Ureter (tissue), 1 donor: ENCODE measurements at regions not wholly inside any gene's neighbourhood (a gene's known extent, or its start where the extent isn't known, plus 50 kb on each side); places are given as distances from the start of the nearest gene placed in this dataset.
"Not testable (repeated sequence)": the region's sequence is repeated elsewhere in the genome, so short reads cannot be mapped to it uniquely, and the experiment has no call there.

ENCODE experiments used
- DNase-seq: peaks from one replicate; pipeline ENCODE4 v3.0.0-alpha.2; 2020; ENCODE audit warnings: low spot score
- donor health status: DM: yes; HTN: yes; CAD: no.

DNA sequence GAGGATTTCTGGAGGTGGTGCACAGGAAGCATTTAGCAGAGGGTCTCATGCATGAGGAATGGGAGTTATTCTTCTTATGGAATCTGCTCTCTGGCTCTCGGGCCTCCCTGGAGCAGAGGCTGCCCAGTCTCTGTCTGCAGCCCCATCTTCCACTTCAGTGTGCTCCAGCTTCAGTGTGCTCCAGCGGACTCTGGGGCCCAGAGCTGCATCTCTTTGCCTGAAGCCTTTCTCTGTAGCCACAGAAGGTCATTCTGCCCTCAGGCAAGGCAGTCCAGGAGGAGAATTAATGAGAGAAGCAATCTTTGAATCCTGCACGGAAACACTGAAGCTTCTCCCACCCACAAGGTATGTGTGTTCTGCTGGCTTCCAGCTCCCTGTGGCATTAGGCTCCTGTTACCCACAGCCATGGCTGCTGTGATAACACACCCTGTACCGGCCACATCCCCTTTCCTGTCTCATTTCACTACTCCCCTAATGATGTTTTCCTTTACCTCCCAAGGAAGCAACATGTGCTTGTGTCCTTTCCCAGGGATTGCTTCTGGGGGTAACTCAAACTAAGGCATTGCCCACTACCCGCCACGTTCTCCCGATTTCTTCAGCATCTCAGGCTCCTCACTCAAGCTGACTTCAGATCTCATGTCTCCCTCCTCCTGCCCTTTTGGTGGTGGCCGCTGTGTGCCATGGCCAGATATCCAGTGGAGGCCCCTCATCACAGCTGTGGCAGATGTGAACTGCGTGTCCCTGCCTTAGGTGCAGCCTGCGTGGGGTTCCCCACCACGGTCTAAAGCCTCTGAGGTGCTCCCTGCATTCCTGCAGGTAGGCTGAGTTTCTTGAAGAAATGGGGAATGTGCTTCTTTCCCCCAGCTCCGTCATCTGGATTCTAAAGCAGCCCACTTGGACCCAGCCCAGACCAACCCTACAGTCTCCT is 181.2 kb upstream of the GALNT2 start:
- DNase-seq = no peak

DNA sequence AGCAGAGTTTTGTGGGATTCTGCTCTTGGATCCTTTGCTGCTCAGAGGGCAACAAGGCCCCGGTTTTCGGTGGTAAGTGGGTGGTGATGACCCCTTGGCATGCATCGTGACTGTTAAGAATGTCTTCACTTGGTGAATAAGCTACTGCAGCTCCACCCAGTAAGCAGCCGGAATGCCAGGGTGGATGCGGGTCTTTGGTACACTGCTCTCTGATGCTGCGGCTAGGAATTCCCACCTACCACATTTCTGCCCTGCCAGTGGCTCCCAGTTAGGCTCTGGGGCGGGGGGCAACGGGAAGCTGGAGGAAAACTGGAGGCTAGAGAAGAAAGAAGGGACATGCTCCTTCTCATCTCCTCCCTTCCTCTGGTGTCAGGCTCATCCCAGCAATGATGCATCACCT is 180.4 kb upstream of the GALNT2 start:
- DNase-seq = peak; percentile 14

DNA sequence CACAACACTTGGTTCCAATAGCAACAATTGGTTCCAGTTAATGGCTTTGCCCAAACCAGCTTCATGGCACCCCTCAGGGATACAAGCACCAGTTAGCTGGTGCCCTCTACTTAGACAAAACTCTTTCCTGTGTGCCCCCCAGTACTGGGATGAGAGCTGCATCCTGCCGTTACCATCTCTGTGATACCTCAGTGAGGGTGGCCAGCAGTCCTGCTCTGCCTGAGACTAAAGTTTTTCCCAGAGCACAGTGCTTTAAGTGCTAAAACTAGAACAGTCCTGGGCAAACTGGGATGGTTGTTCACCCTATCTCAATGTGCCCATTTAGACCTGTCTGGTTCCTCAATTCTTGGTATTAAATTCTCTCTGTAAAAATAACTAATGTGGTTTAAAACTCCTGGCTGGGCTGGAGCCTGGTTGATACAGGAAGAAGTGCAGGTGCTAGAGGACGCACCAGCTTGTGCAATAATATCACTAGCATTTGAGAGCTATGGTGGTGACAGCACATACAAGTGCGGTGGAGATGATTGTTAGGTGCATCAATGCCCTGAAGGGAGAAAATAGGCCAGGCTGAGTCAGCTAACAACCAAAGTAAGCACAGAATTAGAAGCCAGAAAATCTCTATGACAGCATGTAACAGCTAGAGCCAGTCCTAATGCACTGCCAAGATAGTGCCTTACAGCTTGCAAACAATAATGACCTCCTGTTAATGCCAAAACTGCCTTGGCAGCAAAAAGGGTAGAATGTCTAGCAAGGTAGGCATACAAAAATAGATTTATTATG is 179.8 kb upstream of the GALNT2 start:
- no peak for DNase-seq

DNA sequence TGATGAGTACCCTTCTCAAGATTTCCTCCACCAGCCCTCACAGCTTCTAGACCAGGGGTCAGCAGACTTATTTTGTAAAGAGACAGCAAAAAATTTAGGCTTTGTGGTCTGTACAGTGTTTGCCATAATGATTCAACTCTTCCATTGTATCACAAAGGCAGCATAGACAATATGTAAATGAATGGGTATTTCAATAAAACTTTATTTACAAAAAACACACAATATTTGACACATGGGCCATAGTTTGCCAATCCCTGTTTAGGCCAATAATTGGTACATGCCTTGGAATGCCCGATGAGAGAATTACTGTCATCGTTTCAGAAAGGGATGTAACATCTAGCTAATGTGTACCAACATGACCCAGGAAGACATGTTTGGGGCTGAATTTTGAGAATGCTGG is 178.9 kb upstream of the GALNT2 start:
- DNase-seq = no peak

DNA sequence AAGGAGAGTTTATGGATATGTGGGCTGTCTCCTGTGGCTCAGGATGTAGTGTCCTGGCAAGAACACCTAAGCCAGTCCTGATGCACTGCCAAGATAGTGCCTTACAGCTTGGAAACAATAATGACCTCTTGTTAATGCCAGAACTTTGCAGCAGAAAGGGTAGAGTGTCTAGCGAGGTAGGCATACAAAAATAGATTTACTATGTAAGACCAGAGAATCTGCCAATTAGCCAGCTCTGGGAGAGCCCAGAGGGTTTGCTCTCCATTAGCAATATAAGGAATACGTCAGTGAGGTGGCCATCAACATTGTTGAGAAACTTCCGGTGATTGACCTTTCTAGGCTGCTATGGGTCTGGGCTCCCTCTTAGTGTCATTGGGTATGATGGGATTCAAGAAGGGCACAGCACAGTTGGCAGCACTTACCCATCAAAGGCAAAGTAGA is 178.5 kb upstream of the GALNT2 start:
- no peak for DNase-seq

DNA sequence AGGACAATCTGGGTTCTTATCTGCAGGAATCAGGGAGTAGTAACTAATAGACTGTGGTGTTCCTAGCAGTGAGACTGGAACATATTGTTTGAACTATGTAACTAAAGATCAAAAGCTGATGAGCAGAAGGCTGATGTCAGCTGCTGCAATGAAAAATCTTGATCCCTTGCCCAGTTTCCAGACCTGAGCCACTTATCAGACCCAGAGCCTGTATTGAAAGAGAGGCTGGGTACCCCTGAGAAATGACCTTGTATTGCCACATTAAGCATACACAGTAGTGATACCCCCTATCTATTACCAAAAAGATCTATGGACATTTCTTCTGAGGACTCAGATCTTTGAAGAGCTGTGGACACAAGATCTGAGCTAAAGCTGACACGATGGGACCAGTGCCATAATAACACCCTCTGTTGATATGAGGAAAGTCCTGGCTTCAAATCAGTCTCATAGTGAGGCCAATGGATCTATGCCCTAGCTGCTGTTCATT is 178.0 kb upstream of the GALNT2 start:
- no peak for DNase-seq

DNA sequence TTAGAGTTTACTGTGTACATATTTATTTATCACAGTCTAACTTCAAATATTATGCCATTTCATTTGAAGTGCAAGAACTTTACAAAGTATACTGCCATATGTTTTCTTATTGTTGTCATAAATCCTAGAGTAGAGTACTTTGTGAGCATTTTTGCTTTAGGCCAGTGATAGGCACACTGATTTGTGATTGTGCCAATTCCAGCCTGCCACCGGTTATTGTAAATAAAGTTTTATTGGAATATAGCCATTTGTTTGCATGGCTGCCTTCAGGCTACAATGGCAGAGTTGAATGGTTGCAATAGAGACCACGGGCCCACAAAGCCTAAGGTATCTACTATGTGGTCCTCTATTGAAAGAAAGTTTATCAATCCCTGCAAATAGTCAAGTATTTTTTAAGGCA is 175.8 kb upstream of the GALNT2 start:
- no peak for DNase-seq

DNA sequence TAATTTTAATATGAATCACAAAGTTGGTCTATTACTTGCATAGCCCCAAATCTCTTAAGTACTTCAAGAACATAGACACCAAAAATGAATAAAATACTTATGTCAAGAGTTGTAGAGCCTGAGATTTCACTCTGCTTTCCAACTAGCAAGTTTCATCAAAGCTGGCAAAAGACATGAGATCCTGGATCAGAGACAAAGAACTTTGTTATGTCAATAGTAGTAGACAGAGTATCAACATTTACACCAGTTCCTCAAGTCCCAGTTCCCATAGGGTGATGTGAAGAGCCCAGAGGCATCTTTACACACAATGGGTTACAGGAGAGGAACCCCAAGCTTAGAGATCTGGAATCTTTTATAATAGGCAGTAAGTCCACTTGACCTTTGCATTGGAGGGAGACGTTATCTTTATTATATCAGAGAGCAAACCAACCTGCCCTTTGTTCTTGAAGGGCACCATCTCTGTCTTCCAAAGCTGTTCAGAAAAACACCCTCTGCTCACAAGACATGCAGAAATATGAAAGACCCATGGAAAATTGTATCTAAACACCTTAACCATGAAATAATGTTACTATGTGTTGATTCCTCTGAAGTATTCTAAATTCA is 174.4 kb upstream of the GALNT2 start:
- no peak for DNase-seq

DNA sequence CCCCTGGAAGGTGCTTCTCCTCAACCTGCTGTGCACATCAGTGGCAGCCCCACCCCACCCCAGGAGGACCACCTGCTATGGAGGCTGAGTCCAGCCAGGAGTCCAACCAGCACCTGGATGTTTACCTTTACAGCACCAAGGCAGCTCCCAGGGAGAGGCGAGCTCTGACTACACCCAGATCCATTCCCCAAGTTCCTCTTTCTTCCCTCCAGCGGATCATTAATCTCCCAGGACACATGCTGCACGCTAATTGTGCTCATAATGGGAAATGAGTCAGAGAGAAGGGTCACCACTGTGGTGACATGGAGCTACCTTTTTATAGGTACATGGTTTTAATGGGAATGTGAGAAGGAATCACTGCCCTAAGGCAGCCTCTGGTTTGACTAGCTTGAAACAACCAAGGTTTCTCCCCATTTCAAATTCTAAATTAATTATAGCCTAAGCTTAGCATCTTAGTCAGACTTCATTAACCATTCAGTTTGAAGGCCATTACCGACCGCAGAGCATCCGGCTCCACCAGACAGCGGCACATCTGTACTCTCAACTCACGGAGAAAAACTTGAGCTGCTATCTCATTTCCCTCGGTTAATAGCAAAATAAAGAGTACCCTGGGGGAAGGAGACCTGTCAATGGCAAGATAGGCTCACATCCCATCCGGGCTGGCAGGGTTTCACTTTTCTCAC is 173.1 kb upstream of the GALNT2 start:
- DNase-seq = no peak

DNA sequence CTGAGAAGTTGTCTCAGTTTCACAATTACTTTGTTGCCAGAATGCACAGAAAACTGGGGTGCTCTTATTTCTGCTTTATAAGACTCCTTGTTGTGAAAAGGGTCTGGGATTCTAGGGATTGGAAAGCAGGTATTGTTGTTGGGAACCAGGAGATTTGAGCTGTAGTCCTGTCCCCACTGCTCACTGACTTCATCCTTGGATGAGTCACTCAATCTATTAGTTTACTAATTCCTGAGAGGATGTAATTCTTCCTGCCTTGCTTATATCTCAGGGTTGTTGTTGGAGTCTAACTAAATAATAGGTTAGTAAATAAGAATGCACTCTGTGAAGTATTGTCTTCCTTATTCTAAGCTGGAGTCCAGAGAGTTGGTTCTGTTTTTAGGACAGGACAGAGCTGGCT is 172.5 kb upstream of the GALNT2 start:
- DNase-seq = no peak

DNA sequence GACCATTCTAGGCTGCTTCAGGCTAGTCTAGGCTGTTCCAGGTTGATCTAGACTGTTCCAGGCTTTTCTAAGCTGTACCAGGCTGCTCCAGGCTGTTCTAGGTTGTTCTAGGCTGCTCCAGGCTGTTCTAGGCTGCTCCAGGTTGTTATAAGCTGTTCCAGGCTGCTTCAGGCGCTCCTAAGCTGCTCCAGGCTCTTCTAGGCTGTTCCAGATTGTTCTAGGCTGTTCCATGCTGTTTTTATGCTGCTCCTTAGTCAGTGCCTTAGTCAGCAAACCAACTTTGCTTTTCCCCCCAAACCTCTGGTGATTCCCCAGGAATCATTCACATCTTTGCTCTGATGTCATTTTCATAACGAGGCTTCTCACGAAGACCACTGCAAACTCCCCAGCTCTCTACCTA is 171.4 kb upstream of the GALNT2 start:
- DNase-seq = no peak

DNA sequence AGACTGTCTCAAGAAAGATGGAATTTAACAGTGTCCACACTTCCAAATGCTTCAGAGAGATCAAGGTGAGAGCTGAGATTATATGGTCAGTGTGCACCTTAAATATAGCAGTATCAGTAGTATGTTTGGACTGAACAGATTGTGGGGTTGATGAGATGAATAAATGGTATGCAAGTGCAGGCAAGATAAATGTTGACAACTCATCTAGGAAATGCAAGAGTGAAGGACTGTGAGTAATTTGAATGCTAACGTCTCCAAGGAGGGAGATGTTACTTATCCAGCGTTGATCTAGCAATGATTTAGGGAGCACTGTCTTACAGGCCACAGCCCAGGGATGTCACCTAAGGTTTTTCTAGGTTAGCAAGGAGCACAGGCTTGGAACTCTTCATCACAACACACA is 170.7 kb upstream of the GALNT2 start:
- DNase-seq = no peak

DNA sequence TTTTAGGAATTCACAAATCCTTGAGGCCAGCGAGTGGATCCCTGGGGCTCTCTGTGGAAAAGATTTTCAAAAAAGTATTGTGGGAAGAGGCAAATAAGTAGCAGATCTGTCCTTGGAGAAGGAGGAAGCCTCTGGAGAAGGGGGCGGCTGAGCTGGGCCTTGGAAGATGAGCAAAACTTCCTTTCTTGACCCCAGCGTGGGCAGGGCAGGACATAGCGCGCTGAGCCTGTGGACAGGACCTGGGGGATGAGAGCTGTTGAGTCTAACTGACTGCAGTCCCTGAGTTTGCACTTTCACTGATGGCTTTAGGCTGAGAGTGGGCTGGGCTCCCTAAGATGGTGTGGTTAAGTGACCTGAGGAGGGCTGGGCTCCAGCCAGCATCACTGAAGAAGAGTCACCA is 170.2 kb upstream of the GALNT2 start:
- DNase-seq = no peak

DNA sequence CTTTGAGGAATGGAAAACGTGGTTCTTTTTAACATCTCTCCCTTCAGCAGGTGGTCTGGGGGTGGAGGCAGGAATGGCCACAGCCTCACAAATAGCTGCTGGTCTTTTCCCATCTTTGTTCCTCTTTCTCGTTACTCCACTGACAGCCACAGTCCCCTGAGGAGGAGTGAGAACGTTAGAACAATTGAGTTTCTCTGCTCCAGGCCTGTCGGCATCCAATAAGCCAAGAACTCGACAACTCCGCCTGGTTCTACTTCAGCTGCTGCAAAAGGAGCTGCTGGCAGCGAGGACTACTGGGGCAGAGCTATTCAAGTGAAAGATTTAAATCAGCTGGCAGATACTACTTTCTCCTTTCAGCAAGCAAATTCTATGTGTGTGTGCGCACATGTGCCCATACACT is 169.5 kb upstream of the GALNT2 start:
- no peak for DNase-seq

DNA sequence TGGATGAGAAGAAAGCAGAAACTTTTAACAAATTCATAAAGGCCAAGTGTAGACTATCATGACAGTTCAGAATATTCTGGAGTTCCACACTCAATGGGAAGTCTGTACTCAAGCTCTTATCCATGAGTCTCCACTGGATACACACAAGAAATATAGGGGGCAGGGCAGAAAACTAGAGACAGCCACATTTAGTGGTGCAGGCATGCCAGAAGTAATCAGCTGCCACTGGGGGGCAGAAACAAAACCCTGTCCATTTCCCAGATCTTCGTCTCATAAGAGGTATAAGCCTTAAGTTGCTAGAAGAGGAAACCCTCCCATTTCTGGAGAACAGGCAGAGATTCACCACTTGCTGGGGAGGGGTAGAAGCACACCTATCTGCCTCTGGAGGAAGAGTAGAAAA is 166.8 kb upstream of the GALNT2 start:
- no peak for DNase-seq

DNA sequence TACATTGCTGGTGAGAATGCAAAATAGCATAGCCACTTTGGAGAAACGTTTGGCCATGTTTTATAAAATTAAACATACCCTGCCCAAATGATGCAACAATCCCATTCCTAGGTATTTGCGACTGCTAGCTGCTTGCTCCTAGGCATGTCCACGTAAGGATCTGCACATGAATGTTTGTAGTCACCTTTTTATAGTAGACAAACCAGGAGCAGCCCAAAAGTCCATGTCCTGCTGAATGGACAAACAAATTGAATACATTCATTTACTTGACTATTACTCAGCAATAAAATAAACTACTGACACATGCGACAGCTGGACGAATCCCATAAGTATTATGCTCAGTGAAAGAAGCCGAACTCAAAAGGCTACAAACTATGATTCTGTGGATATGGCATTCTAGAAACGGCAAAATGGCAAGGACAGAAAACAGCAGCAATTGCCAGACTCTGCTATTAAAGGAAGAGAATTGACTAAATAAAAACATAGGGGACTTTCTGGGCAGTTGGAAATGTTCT is 161.9 kb upstream of the GALNT2 start:
- no peak for DNase-seq

DNA sequence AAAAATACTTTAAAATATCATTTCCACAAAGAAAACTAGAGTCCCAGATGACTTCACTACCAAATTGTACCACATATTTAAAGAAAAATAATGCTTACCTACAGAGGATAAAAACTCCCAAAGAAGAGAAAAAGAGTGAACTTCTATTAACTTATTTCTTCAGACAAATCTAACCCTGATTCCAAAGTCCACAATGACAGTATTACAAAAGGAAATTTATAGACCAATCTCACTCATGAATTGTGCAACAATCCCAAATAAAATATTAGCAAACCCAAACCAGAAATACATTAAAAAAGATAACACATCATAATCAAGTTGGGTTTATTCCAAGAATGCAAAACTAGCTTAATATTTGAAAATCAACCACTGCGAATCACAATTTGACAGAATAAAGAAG is 161.4 kb upstream of the GALNT2 start:
- no peak for DNase-seq

DNA sequence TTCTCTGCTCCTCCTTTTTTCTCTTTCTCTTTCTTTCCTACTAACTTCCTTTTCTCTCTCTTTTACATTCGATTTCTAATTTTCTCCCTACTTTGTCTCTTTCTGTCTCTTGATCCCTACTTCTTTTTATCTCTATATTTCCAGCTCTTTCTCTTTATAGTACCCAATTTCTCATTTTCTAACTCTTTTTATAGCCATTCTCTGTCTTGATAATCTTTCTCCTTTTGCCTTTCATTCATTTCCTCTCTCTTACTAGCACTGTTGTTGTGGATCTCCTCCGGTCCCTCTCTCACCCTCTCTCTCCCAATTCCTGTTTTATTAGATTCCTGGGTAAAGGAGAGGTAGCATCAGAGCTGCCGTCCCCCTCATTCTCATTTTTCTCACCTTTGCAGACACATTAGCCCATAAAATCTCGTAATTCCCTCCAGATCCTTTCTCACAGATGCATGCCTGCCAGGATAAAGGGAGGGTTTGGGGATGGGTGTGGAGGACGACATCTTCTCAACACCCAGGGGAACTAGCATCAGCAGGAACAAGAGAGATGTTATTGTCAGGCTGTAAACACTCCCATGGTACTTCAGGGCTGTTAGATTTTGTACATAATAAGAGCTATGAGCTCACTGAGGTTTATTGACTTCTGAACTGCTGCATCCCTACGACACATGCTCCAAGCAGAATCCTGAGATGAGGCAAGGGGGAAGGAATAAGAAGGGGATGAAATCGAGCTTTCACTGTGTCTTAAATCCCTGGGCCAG is 159.0 kb upstream of the GALNT2 start:
- DNase-seq = no peak

DNA sequence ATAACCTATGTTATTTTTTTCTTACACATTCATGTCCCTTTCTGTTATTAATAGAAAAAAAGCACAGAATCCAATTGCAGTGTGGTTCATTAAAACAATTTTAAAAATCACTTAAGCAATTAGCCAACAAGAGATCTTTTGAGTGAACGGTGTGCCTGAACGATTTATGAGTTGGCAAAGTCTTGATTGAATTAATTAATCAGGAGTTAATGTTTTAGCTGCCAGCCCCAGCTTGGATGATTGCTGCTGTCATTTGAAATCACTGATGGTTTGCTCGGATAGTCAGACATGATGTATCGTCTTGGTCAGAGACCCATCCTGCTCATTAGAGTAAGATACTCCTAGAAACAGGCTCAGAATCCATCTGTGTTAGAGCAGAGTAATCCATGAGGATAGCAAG is 158.3 kb upstream of the GALNT2 start:
- DNase-seq = no peak

DNA sequence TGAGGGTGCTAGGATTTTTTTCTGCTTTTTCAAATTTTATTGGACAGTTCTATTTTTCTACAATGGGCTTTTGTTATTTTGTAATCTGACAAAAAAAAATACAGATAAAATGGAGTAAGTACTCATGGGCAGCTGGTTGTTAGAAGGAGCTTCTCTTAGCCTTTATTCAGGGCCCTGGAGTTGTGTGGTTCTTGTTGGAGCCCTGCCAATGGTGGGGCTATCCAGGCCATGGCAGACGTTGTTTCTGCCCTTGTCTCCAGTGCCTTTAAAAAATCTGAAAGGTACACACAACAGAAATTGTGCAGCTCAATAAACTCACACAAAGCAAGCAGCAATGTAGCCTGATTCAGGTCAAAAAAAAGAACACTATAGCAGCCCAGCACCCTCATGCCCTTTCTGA is 153.5 kb upstream of the GALNT2 start:
- DNase-seq = no peak

DNA sequence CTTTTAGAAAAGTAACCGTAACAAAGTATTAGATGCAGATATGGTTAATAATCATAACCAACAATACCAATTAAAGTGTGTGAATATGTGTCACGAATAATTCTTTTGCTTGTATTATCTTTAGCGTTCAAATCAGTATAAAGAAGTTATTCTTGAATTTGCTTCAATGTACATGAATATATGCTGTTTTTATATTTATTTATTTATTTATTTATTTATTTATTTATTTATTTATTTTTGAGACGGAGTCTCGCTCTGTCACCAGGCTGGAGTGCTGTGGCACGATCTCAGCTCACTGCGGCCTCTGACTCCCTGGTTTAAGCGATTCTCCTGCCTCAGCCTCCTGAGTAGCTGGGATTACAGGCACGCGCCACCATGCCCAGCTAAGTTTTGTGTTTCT is 147.6 kb upstream of the GALNT2 start:
- DNase-seq = not testable (repeated sequence)
